Activated CD8-positive, alpha-beta T cell treated with anti-CD3 and anti-CD28 coated beads, Interleukin-2, amount 10 ng/mL, durations not matched to agents 7 days and 5 days (primary cell): ENCODE measurements at regions not wholly inside any gene's neighbourhood (a gene's known extent, or its start where the extent isn't known, plus 50 kb on each side); places are given as distances from the start of the nearest gene placed in this dataset.

Experiments
- ATAC-seq: fragments of 150-1000 bp; cut with Tn5 transposase; one replicate; pipeline ENCODE4 v1.10.0; 2021; ENCODE audit warnings: moderate library complexity
- CTCF ChIA-PET: fragments of 350-600 bp; sonication (Branson Sonifier 250); formaldehyde crosslinking; loops from one replicate; lab custom pipeline; 2021; ENCODE audit warnings: antibody characterized with exemption; lab: Charles Lee
- POLR2A ChIA-PET: fragments of 350-600 bp; sonication (Branson Sonifier 250); formaldehyde crosslinking; loops from one replicate; lab custom pipeline; 2021; ENCODE audit warnings: antibody characterized with exemption; lab: Charles Lee
- DNase-seq: peaks from one replicate; pipeline ENCODE4 v3.0.0-alpha.2; 2020
- H3K27ac Mint-ChIP-seq: one replicate; pipeline ENCODE4 v1.8.0; 2021; ENCODE audit warnings: mild to moderate bottlenecking, mixed read lengths
- H3K27me3 Mint-ChIP-seq: one replicate; pipeline ENCODE4 v1.8.0; 2021; ENCODE audit warnings: low read depth, mixed read lengths
- H3K36me3 Mint-ChIP-seq: one replicate; pipeline ENCODE4 v1.8.0; 2021; ENCODE audit warnings: low read depth, mixed read lengths
- H3K4me1 Mint-ChIP-seq: one replicate; pipeline ENCODE4 v1.8.0; 2021; ENCODE audit warnings: low read depth, mixed read lengths
- H3K4me3 Mint-ChIP-seq: one replicate; pipeline ENCODE4 v1.8.0; 2021; ENCODE audit warnings: mild to moderate bottlenecking, mixed read lengths
- H3K9me3 Mint-ChIP-seq: one replicate; pipeline ENCODE4 v1.8.0; 2022; ENCODE audit warnings: mixed read lengths; ENCODE audit not compliant: insufficient read depth

DNA sequence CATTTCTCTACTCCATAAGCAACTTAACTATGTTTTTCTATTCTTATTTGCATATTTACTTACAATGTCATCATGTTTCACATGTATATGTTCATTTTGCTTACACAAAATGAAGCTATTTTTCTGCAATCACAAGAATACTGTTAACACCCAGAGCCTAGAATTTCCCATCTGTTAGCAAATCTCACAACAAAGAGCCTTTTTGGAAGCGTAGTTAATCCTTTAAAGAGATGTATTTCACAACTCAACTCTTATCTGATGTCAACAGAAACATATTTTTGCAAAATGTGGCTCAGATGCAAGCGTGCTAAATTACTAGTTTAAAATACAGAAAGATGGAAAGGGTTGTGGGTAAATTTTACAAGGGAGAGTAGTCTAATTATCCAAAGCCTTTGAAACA is 110.6 kb upstream of the COL1A2 start:
- H3K4me1 Mint-ChIP-seq: no peaks in the 10 kb centered on the region
- H3K9me3 Mint-ChIP-seq: no peaks in the 10 kb centered on the region
- ATAC-seq (no peak), DNase-seq (no peak)
- no peaks in the 10 kb centered on the region for H3K36me3 Mint-ChIP-seq
- H3K27me3 Mint-ChIP-seq: peaks cover 3% of the 10 kb centered on the region
- H3K27ac Mint-ChIP-seq: no peak overlapping the region
- no peak overlapping the region for H3K4me3 Mint-ChIP-seq
- ChIA-PET POLR2A (no interaction called here), CTCF (no interaction called here)

DNA sequence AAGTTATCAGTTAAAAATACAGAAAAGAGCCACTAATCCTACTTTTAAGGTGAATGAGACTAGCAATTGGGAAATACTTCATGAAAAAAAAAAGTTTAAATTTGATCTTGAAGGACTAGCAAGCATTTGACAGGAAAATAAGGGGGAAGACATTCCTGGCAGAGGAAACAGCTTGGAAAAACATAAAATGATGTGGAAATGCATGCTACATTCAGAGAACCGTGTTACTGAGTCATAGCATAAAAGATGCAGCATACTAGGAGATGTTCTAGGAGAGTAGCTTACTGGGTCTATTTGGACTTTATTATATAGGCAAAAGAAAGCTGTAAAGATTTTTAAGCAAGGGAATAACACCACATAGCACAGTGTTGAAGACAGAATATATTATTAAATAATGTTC is 108.6 kb upstream of the COL1A2 start:
- H3K27me3 Mint-ChIP-seq: peaks cover 5% of the 10 kb centered on the region
- H3K36me3 Mint-ChIP-seq: no peaks in the 10 kb centered on the region
- H3K9me3 Mint-ChIP-seq: no peaks in the 10 kb centered on the region
- no peaks in the 10 kb centered on the region for H3K4me1 Mint-ChIP-seq
- POLR2A ChIA-PET: no interaction called here
- ATAC-seq (no peak), DNase-seq (no peak)
- no peak overlapping the region for H3K27ac Mint-ChIP-seq
- CTCF ChIA-PET: no interaction called here
- H3K4me3 Mint-ChIP-seq: no peak overlapping the region

GRCh38 chr7:94288096-94288495 is 106.6 kb upstream of the COL1A2 start:
- no peak for DNase-seq
- H3K9me3 Mint-ChIP-seq: no peaks in the 10 kb centered on the region

DNA sequence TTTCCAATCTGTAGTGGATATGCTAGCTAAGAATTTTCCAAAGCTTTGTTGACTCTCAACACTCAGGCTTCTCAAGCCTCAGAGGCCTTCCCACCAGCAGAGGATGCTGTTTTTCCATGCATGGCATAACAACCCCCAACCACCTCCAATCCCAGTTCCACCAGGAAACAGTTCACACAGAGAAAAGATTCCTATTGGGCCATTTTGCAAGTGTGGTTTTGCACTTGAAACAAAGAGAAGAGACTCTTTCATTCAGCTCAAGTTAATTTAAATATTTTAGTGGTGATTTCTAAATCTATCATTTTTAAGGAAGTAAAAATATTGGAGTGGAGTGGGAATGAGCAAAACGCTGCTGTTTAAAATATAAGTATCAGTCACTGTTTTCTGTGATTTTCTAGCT is 105.6 kb upstream of the COL1A2 start:
- no peaks in the 10 kb centered on the region for H3K9me3 Mint-ChIP-seq
- no peaks in the 10 kb centered on the region for H3K4me1 Mint-ChIP-seq
- H3K27ac Mint-ChIP-seq: no peak overlapping the region
- CTCF ChIA-PET: interaction anchor here (0.7 kb wide), 1 partner anchor 75 kb away, joined by 3 read pairs; no protein-coding TSS in a partner anchor
- H3K4me3 Mint-ChIP-seq: no peak overlapping the region
- DNase-seq: no peak
- POLR2A ChIA-PET: no interaction called here
- H3K36me3 Mint-ChIP-seq: no peaks in the 10 kb centered on the region
- H3K27me3 Mint-ChIP-seq: peaks cover 6% of the 10 kb centered on the region
- no peak for ATAC-seq

More at GRCh38 chr7:94288096-94288495, 106.6 kb upstream of the COL1A2 start:
- Mint-ChIP-seq H3K4me1 (no peaks in the 10 kb centered on the region), H3K27me3 (peaks cover 6% of the 10 kb centered on the region), H3K36me3 (no peaks in the 10 kb centered on the region), H3K4me3 (no peak overlapping the region), H3K27ac (no peak overlapping the region)
- ChIA-PET CTCF (no interaction called here), POLR2A (no interaction called here)
- no peak for ATAC-seq

- Mint-ChIP-seq H3K27ac (no peak overlapping the region), H3K9me3 (no peaks in the 10 kb centered on the region), H3K4me1 (no peaks in the 10 kb centered on the region), H3K4me3 (no peak overlapping the region), H3K27me3 (peaks cover 6% of the 10 kb centered on the region), H3K36me3 (no peaks in the 10 kb centered on the region)
- POLR2A ChIA-PET: no interaction called here
- ATAC-seq (no peak), DNase-seq (no peak)
- CTCF ChIA-PET: no interaction called here
These were observed 100.1 kb upstream of the COL1A2 start for GRCh38 chr7:94294471-94295131.

DNA sequence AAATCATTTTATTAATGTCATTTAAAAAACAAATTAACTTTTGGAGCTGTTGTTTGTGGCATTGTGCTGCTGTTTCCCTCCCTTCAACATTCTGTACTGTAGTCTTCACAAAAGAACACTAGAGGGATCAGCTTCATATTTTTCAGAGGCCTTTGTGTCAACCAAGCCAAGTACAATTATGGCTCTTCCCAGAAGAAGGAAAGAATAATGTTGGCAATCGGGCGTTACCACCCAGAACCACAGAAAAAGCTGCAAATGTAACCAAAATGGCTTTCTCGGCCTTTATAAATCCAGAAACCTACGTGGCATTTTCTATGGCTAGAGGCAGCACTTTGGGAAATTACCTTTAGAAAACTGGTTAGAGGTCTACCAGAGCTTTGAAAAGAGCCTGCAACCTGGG is 98.8 kb upstream of the COL1A2 start:
- no peak overlapping the region for H3K27ac Mint-ChIP-seq
- peaks cover 6% of the 10 kb centered on the region for H3K27me3 Mint-ChIP-seq

DNA sequence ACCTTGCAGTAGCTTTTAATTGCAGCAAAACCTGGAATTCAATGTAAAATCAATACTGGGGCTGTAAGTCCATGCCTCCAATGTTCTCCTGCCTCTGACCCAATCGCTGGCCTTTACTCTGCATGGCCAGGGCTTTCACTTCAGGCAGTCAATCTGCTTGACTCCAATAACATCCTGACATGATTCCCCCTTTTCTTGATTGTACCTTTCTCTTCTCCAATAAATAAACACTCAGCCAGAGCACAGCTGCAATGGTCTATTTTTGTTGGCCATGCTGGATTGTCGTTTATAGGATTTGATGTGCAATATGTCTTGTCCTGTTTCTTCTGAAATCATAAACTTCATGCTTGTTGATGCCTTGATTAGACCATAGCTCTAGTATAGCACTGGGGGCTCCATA is 97.8 kb upstream of the COL1A2 start:
- ATAC-seq: no peak
- Mint-ChIP-seq H3K36me3 (no peaks in the 10 kb centered on the region), H3K27me3 (peaks cover under 1% of the 10 kb centered on the region), H3K4me1 (no peaks in the 10 kb centered on the region), H3K27ac (no peak overlapping the region), H3K4me3 (no peak overlapping the region), H3K9me3 (no peaks in the 10 kb centered on the region)
- ChIA-PET CTCF (no interaction called here), POLR2A (no interaction called here)
- no peak for DNase-seq

More for the DNA sequence above, 98.8 kb upstream of the COL1A2 start:
- Mint-ChIP-seq H3K9me3 (no peaks in the 10 kb centered on the region), H3K4me3 (no peak overlapping the region), H3K4me1 (no peaks in the 10 kb centered on the region), H3K36me3 (no peaks in the 10 kb centered on the region)
- ATAC-seq (no peak), DNase-seq (no peak)
- CTCF ChIA-PET: interaction anchor here (0.6 kb wide), 1 partner anchor 1410 kb away, joined by 3 read pairs; no protein-coding TSS in a partner anchor
- POLR2A ChIA-PET: no interaction called here

- Mint-ChIP-seq H3K9me3 (no peaks in the 10 kb centered on the region), H3K27ac (no peak overlapping the region), H3K36me3 (no peaks in the 10 kb centered on the region), H3K27me3 (no peaks in the 10 kb centered on the region), H3K4me3 (no peak overlapping the region), H3K4me1 (no peaks in the 10 kb centered on the region)
- POLR2A ChIA-PET: no interaction called here
- CTCF ChIA-PET: no interaction called here
- no peak for ATAC-seq
- DNase-seq: no peak
These were observed 97.3 kb upstream of the COL1A2 start for GRCh38 chr7:94297397-94297838.

DNA sequence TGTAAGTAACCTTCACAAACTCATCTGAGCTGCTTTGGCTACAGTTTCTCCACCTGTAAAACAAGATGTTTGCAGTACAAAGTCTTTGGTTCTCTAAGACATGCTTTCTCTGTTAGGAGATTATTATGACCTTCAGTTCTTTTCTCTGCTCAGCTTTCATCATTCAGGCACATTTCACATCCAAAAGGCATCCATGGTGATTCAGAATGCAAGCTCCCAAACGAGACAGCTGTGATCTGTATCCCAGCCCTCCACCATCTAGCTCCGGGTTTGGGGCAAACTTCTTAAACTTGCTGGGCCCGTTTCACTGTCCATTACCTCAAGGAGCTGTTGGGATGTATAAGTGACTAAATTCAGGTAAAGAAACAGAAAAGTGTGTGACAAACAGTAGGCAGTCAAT is 95.8 kb upstream of the COL1A2 start:
- Mint-ChIP-seq H3K27me3 (no peaks in the 10 kb centered on the region), H3K36me3 (no peaks in the 10 kb centered on the region), H3K27ac (no peak overlapping the region), H3K9me3 (no peaks in the 10 kb centered on the region), H3K4me1 (no peaks in the 10 kb centered on the region), H3K4me3 (no peak overlapping the region)
- ATAC-seq (no peak), DNase-seq (no peak)
- ChIA-PET CTCF (no interaction called here), POLR2A (interaction anchor here (0.6 kb wide), 1 partner anchor 57 kb away, joined by 3 read pairs; no protein-coding TSS in a partner anchor)

GRCh38 chr7:94300176-94300835 is 94.4 kb upstream of the COL1A2 start:
- ATAC-seq (no peak), DNase-seq (no peak)
- CTCF ChIA-PET: no interaction called here
- Mint-ChIP-seq H3K36me3 (no peaks in the 10 kb centered on the region), H3K4me3 (no peak overlapping the region), H3K27ac (no peak overlapping the region), H3K4me1 (no peaks in the 10 kb centered on the region), H3K9me3 (no peaks in the 10 kb centered on the region), H3K27me3 (no peaks in the 10 kb centered on the region)
- POLR2A ChIA-PET: no interaction called here

DNA sequence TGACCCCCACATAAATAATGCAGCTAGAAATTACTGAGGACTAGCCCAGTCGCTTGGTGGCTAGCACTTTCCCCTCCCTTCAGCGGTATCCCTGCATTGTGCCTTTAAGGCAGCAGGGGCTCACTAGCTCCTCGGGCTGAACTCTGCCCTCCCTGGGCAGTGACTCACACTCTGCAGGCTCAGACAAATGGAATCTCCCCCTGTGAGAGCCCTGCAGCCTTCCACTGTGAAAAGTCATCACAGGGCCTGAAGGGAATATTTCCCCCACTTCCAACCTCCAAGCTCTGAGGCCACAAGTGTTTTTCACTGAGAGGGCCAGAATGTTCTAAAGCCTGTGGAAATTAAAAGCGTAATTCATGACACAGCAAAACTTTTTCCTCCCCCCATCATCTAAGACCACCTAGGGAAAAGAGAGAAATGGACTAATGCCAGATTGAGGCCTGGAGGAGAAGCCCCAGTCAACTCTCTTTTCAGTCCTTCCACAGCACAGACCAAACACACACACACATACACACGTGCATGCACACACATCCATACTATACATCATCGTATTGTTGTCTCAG is 93.6 kb upstream of the COL1A2 start:
- no peaks in the 10 kb centered on the region for H3K9me3 Mint-ChIP-seq
- H3K27ac Mint-ChIP-seq: no peak overlapping the region
- ChIA-PET POLR2A (interaction anchor here (0.6 kb wide), 1 partner anchor 111 kb away, joined by 3 read pairs; no protein-coding TSS in a partner anchor), CTCF (no interaction called here)
- no peaks in the 10 kb centered on the region for H3K4me1 Mint-ChIP-seq
- no peak for DNase-seq
- no peaks in the 10 kb centered on the region for H3K36me3 Mint-ChIP-seq
- no peak for ATAC-seq
- no peaks in the 10 kb centered on the region for H3K27me3 Mint-ChIP-seq
- H3K4me3 Mint-ChIP-seq: no peak overlapping the region

DNA sequence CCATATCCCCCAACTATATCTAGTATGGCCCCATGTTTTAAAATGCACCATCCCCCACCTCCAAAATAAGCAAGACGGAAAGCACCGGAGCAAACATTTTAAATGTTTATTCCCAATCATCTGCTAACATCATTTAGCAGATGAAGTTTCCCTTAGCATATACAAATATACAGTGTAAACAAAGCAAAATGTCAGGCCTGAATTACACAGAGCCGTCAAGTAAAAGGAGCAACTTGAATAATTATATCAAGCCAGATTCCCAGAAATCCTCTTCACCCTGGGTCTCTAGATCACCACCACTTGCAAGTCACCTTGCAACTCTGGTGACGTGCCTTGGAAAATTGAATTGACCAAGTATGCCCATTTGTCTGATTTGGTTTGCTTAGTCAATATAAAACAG is 91.6 kb upstream of the COL1A2 start:
- DNase-seq (no peak), ATAC-seq (no peak)
- H3K36me3 Mint-ChIP-seq: no peaks in the 10 kb centered on the region
- POLR2A ChIA-PET: no interaction called here
- no peaks in the 10 kb centered on the region for H3K4me1 Mint-ChIP-seq
- no peak overlapping the region for H3K27ac Mint-ChIP-seq
- CTCF ChIA-PET: no interaction called here
- H3K4me3 Mint-ChIP-seq: no peak overlapping the region
- H3K27me3 Mint-ChIP-seq: no peaks in the 10 kb centered on the region
- no peaks in the 10 kb centered on the region for H3K9me3 Mint-ChIP-seq
